ENCODE measurements at regions not wholly inside any gene's neighbourhood (a gene's known extent, or its start where the extent isn't known, plus 50 kb on each side); places are given as distances from the start of the nearest gene placed in this dataset.

GRCh38 chrY:21135591-21135990 is 375.5 kb upstream of the RBMY1B start:
- Histone ChIP-seq H2AFZ (ENCODE audit: low read length) (no peak overlapping the region), H3K9me3 (ENCODE audit: low read length) (no peaks in the 10 kb centered on the region), H3K27ac (ENCODE audit: low read depth, low read length, poor library complexity, severe bottlenecking) (no peak overlapping the region), H3K4me1 (ENCODE audit: insufficient read depth, low read length, poor library complexity, severe bottlenecking) (no peaks in the 10 kb centered on the region), H4K20me1 (ENCODE audit: insufficient read depth, low read length) (no peaks in the 10 kb centered on the region), H3K4me2 (ENCODE audit: low read length) (no peak overlapping the region), H3K36me3 (ENCODE audit: insufficient read depth, low read length) (no peaks in the 10 kb centered on the region), H3K9me2 (ENCODE audit: insufficient read depth, low read length) (no peaks in the 10 kb centered on the region), H3K4me3 (ENCODE audit: low read depth, low read length, poor library complexity, severe bottlenecking) (no peak overlapping the region), H3K79me2 (ENCODE audit: insufficient read depth, low read depth, low read length) (no peaks in the 10 kb centered on the region)
- no peak for TF ChIP-seq CTCF (conservative IDR thresholded peaks at IDR 0.05; ENCODE audit: low read length)
- TF ChIP-seq EZH2phosphoT487 (IDR thresholded peaks at IDR 0.05; ENCODE audit: borderline replicate concordance, low read depth, low read length), result no peak
- CTCF ChIA-PET (ENCODE audit: unreplicated experiment), result no interaction called here
- POLR2A ChIA-PET, result no interaction called here
- no TSS peak for BruUV-seq (replicated peaks)
- DNase-seq (ENCODE audit: low spot score), result no peak
- intact Hi-C loops (cut with micrococcal nuclease; ENCODE audit: unreplicated experiment), result no loop called here

- no peaks in the 10 kb centered on the region for H3K79me2 ChIP-seq (ENCODE audit: insufficient read depth, low read depth, low read length)
- no peak overlapping the region for H3K4me3 ChIP-seq (ENCODE audit: low read depth, low read length, poor library complexity, severe bottlenecking)
- H3K9me3 ChIP-seq (ENCODE audit: low read length), result no peaks in the 10 kb centered on the region
- TF ChIP-seq CTCF (conservative IDR thresholded peaks at IDR 0.05; ENCODE audit: low read length) (no peak), EZH2phosphoT487 (IDR thresholded peaks at IDR 0.05; ENCODE audit: borderline replicate concordance, low read depth, low read length) (no peak)
- POLR2A ChIA-PET, result no interaction called here
- BruUV-seq (replicated peaks), result no TSS peak
- no peak overlapping the region for H3K4me2 ChIP-seq (ENCODE audit: low read length)
- no peaks in the 10 kb centered on the region for H3K9me2 ChIP-seq (ENCODE audit: insufficient read depth, low read length)
- no peaks in the 10 kb centered on the region for H4K20me1 ChIP-seq (ENCODE audit: insufficient read depth, low read length)
- H3K4me1 ChIP-seq (ENCODE audit: insufficient read depth, low read length, poor library complexity, severe bottlenecking), result no peaks in the 10 kb centered on the region
- DNase-seq (ENCODE audit: low spot score), result no peak
- H3K27ac ChIP-seq (ENCODE audit: low read depth, low read length, poor library complexity, severe bottlenecking), result no peak overlapping the region
- no peak overlapping the region for H2AFZ ChIP-seq (ENCODE audit: low read length)
- no peaks in the 10 kb centered on the region for H3K36me3 ChIP-seq (ENCODE audit: insufficient read depth, low read length)
- intact Hi-C loops (cut with micrococcal nuclease; ENCODE audit: unreplicated experiment), result no loop called here
- CTCF ChIA-PET (ENCODE audit: unreplicated experiment), result no interaction called here
Observed at GRCh38 chrY:21138056-21138758, 372.9 kb upstream of the RBMY1B start.

- DNase-seq (ENCODE audit: low spot score), result no peak
- ChIA-PET POLR2A (interaction anchor here (0.7 kb wide), 1 partner anchor 174 kb away, joined by 3 read pairs; no protein-coding TSS in a partner anchor), CTCF (ENCODE audit: unreplicated experiment) (no interaction called here)
- H3K9me3 ChIP-seq (ENCODE audit: low read length), result no peaks in the 10 kb centered on the region
- no peaks in the 10 kb centered on the region for H3K36me3 ChIP-seq (ENCODE audit: insufficient read depth, low read length)
- H4K20me1 ChIP-seq (ENCODE audit: insufficient read depth, low read length), result no peaks in the 10 kb centered on the region
- no peaks in the 10 kb centered on the region for H3K79me2 ChIP-seq (ENCODE audit: insufficient read depth, low read depth, low read length)
- H3K27ac ChIP-seq (ENCODE audit: low read depth, low read length, poor library complexity, severe bottlenecking), result no peak overlapping the region
- BruUV-seq (replicated peaks), result no TSS peak
- no peak overlapping the region for H3K4me2 ChIP-seq (ENCODE audit: low read length)
- H2AFZ ChIP-seq (ENCODE audit: low read length), result no peak overlapping the region
- H3K4me1 ChIP-seq (ENCODE audit: insufficient read depth, low read length, poor library complexity, severe bottlenecking), result no peaks in the 10 kb centered on the region
- no peaks in the 10 kb centered on the region for H3K9me2 ChIP-seq (ENCODE audit: insufficient read depth, low read length)
- intact Hi-C loops (cut with micrococcal nuclease; ENCODE audit: unreplicated experiment), result no loop called here
- TF ChIP-seq CTCF (conservative IDR thresholded peaks at IDR 0.05; ENCODE audit: low read length) (no peak), EZH2phosphoT487 (IDR thresholded peaks at IDR 0.05; ENCODE audit: borderline replicate concordance, low read depth, low read length) (no peak)
- no peak overlapping the region for H3K4me3 ChIP-seq (ENCODE audit: low read depth, low read length, poor library complexity, severe bottlenecking)
Observed at GRCh38 chrY:21146331-21146730, 364.8 kb upstream of the RBMY1B start.
